CD4-positive, alpha-beta T cell (primary cell): ENCODE measurements at regions not wholly inside any gene's neighbourhood (a gene's known extent, or its start where the extent isn't known, plus 50 kb on each side); places are given as distances from the start of the nearest gene placed in this dataset.
A peak's percentile ranks its signal among the peaks of the same experiment; 100 is the strongest.

Source experiments
- ATAC-seq: fragments of 200-7000 bp; cut with Tn5 transposase; one replicate; pipeline ENCODE4 v1.10.0; 2022; ENCODE audit warnings: mild to moderate bottlenecking; ENCODE audit not compliant: poor library complexity
- CTCF ChIA-PET: fragments of 350-600 bp; sonication (Branson Sonifier 250); formaldehyde crosslinking; loops from one replicate; lab custom pipeline; 2021; ENCODE audit warnings: antibody characterized with exemption, inconsistent platforms; lab: Charles Lee
- POLR2A ChIA-PET: fragments of 350-600 bp; sonication (Branson Sonifier 250); formaldehyde crosslinking; loops from one replicate; lab custom pipeline; 2021; ENCODE audit warnings: antibody characterized with exemption, inconsistent platforms; lab: Charles Lee
- DNase-seq, 14 experiments: peaks; one replicate each; pipeline ENCODE4 v3.0.0-alpha.2; 2013 to 2020; ENCODE audit warnings: mixed read lengths in 2 of 14
- H3K27ac ChIP-seq, 2 donors: one replicate each; pipeline versions ENCODE4 v1.5.1 to v1.7.0; 2013; ENCODE audit warnings: low read length in 2 of 2, low read depth in 1 of 2, mild to moderate bottlenecking in 1 of 2
- H3K27me3 ChIP-seq, 2 experiments: 1 replicate in 1 of 2; 2 replicates in 1 of 2; pipeline versions ENCODE4 v1.6.1 to v1.7.0; 2013; ENCODE audit warnings: low read length in 2 of 2, control low read depth in 1 of 2, mild to moderate bottlenecking in 1 of 2, moderate library complexity in 1 of 2; ENCODE audit not compliant: insufficient read depth in 2 of 2, control insufficient read depth in 1 of 2
- H3K36me3 ChIP-seq: one replicate; pipeline ENCODE4 v1.6.1; 2013; ENCODE audit warnings: low read length, control low read depth; ENCODE audit not compliant: insufficient read depth
- H3K4me1 ChIP-seq: one replicate; pipeline ENCODE4 v1.6.1; 2013; ENCODE audit warnings: low read length, control low read depth; ENCODE audit not compliant: insufficient read depth
- H3K4me3 ChIP-seq: one replicate; pipeline ENCODE4 v1.5.1; 2013; ENCODE audit warnings: mild to moderate bottlenecking, low read length, moderate library complexity
- H3K9me3 ChIP-seq, 2 experiments: 1 replicate in 1 of 2; 2 replicates in 1 of 2; pipeline versions ENCODE4 v1.6.1 to v1.7.0; 2013; ENCODE audit warnings: low read length in 2 of 2, mild to moderate bottlenecking in 2 of 2, control low read depth in 1 of 2, moderate library complexity in 1 of 2; ENCODE audit not compliant: control insufficient read depth in 1 of 2, insufficient read depth in 1 of 2
- H3K27ac Mint-ChIP-seq: one replicate; pipeline ENCODE4 v1.8.0; 2020; ENCODE audit warnings: mixed read lengths
- H3K27me3 Mint-ChIP-seq: one replicate; pipeline ENCODE4 v1.8.0; 2021; ENCODE audit warnings: mixed read lengths
- H3K36me3 Mint-ChIP-seq: one replicate; pipeline ENCODE4 v1.8.0; 2021; ENCODE audit warnings: low read depth, mixed read lengths
- H3K4me1 Mint-ChIP-seq: one replicate; pipeline ENCODE4 v1.8.0; 2021; ENCODE audit warnings: low read depth, mixed read lengths
- H3K4me3 Mint-ChIP-seq: one replicate; pipeline ENCODE4 v1.8.0; 2020; ENCODE audit warnings: mild to moderate bottlenecking, mixed read lengths
- H3K9me3 Mint-ChIP-seq: one replicate; pipeline ENCODE4 v1.8.0; 2020; ENCODE audit warnings: mixed read lengths
- intact Hi-C, 2 experiments: fragments of 100-400 bp; cut with DNase I in 1 of 2; cut with micrococcal nuclease in 1 of 2; formaldehyde crosslinking; loops; one replicate each; pipeline versions ENCODE4 v1.15.1 to v1.9.0; 2023 to 2025; cut with DNase I, micrococcal nuclease
- TF ChIP-seq, protein P1 (sequence below): fragments of 200-600 bp; IDR thresholded peaks from one replicate; pipeline ENCODE4 v1.8.0; 2022; ENCODE audit warnings: antibody characterized with exemption, mild to moderate bottlenecking

DNA sequence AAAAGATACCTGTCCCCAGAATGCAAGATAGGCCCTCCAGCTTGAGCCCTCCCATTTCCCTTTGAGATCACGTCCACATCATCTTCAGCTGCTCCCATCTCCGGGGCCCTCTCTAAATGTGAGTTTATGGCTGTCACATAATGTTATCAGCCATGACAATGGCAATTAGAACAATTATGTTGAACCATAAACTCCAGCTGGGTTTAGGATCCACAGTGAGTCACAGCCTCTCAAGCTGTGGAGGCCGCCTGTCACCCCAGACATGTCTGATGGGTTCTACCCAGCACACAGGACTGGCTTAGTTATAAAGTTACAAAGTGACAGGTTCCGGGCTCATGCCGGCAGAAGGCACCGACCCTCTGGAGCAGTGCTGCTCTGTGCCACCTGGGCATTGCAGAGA, 597.3 kb downstream of the PTPRU start:
- ATAC-seq (no peak), DNase-seq (peak in 1 of 14 experiments; percentile 24)
- TF ChIP-seq, protein P1, sequence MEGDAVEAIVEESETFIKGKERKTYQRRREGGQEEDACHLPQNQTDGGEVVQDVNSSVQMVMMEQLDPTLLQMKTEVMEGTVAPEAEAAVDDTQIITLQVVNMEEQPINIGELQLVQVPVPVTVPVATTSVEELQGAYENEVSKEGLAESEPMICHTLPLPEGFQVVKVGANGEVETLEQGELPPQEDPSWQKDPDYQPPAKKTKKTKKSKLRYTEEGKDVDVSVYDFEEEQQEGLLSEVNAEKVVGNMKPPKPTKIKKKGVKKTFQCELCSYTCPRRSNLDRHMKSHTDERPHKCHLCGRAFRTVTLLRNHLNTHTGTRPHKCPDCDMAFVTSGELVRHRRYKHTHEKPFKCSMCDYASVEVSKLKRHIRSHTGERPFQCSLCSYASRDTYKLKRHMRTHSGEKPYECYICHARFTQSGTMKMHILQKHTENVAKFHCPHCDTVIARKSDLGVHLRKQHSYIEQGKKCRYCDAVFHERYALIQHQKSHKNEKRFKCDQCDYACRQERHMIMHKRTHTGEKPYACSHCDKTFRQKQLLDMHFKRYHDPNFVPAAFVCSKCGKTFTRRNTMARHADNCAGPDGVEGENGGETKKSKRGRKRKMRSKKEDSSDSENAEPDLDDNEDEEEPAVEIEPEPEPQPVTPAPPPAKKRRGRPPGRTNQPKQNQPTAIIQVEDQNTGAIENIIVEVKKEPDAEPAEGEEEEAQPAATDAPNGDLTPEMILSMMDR, result no peak
- H3K27me3 Mint-ChIP-seq, result peaks cover 31% of the 10 kb centered on the region
- Histone ChIP-seq H3K27me3 (no peaks in the 10 kb centered on the region), H3K4me1 (no peaks in the 10 kb centered on the region), H3K9me3 (no peaks in the 10 kb centered on the region), H3K4me3 (no peak overlapping the region), H3K27ac (no peak overlapping the region), H3K36me3 (no peaks in the 10 kb centered on the region)
- ChIA-PET POLR2A (no interaction called here), CTCF (no interaction called here)
- no peaks in the 10 kb centered on the region for H3K9me3 Mint-ChIP-seq
- no peaks in the 10 kb centered on the region for H3K36me3 Mint-ChIP-seq
- intact Hi-C loops, result no loop called here
- no peak overlapping the region for H3K4me3 Mint-ChIP-seq
- no peaks in the 10 kb centered on the region for H3K4me1 Mint-ChIP-seq
- H3K27ac Mint-ChIP-seq, result no peak overlapping the region

DNA sequence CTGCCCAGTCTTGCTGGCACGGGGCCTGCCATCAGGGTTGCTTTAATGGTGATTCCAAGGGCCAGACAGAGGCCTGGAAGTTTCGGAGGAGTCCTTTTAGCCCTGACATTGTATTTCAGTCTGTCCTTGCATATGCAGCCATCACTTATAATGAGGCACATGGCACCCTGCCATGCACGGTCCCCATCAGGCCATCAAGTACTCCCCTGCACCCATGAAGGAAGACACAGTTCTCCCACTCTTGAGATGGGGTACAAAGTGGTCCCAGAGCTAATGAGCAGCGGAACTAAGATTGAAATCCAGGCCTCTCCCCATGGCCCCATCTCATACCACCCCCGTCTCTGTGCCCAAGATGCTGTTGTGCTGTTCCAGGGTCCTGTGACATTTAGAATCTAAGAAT, 596.6 kb downstream of the PTPRU start:
- ATAC-seq, result no peak
- no peak overlapping the region for H3K4me3 ChIP-seq
- Mint-ChIP-seq H3K9me3 (no peaks in the 10 kb centered on the region), H3K27me3 (peaks cover 26% of the 10 kb centered on the region), H3K4me3 (no peak overlapping the region), H3K27ac (no peak overlapping the region), H3K4me1 (no peaks in the 10 kb centered on the region), H3K36me3 (no peaks in the 10 kb centered on the region)
- ChIA-PET POLR2A (no interaction called here), CTCF (no interaction called here)
- TF ChIP-seq, protein P1, result no peak
- DNase-seq, result no peak
- H3K4me1 ChIP-seq, result no peaks in the 10 kb centered on the region
- no peaks in the 10 kb centered on the region for H3K9me3 ChIP-seq
- H3K27ac ChIP-seq, result no peak overlapping the region
- H3K36me3 ChIP-seq, result no peaks in the 10 kb centered on the region
- intact Hi-C loops, result no loop called here
- H3K27me3 ChIP-seq, result no peaks in the 10 kb centered on the region

DNA sequence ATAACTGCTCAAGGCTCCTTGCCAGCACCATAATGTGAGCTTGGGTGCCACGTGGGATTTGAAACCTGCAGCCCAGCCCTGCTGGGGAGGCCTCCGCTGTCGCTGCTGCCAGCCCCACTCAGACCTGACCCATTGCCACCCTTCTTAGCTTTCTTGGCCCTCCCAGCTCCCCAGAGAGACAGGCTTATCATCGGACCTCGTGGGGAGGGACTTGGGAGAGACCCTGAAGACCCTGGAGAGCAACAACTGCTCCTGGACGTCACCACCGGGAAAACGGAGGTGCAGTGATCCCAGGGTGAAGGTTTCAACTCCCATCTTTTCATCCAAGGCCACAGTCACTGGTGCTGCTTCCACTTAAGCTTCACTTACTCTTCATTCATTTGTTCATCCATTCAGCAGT, 596.1 kb downstream of the PTPRU start:
- Histone ChIP-seq H3K36me3 (no peaks in the 10 kb centered on the region), H3K27ac (no peak overlapping the region), H3K9me3 (no peaks in the 10 kb centered on the region), H3K27me3 (no peaks in the 10 kb centered on the region), H3K4me3 (no peak overlapping the region), H3K4me1 (no peaks in the 10 kb centered on the region)
- Mint-ChIP-seq H3K4me3 (no peak overlapping the region), H3K27me3 (peaks cover 31% of the 10 kb centered on the region), H3K9me3 (no peaks in the 10 kb centered on the region), H3K36me3 (no peaks in the 10 kb centered on the region), H3K27ac (no peak overlapping the region), H3K4me1 (no peaks in the 10 kb centered on the region)
- TF ChIP-seq, protein P1, result no peak
- ATAC-seq (no peak), DNase-seq (no peak)
- intact Hi-C loops, result no loop called here
- CTCF ChIA-PET, result no interaction called here
- POLR2A ChIA-PET, result no interaction called here
